Stimulated activated naive CD8-positive, alpha-beta T cell treated with anti-CD3 and anti-CD28 coated beads, Interleukin-15, Interleukin-2, amounts not matched to agents 100 U/mL and 50 U/mL, for 24 hours (primary cell): ENCODE measurements at regions not wholly inside any gene's neighbourhood (a gene's known extent, or its start where the extent isn't known, plus 50 kb on each side); places are given as distances from the start of the nearest gene placed in this dataset.
"Not testable (repeated sequence)": the region's sequence is repeated elsewhere in the genome, so short reads cannot be mapped to it uniquely, and the experiment has no call there.

ENCODE experiments used
- ATAC-seq: fragments of 150-1000 bp; cut with Tn5 transposase; one replicate; pipeline ENCODE4 v1.10.0; 2021
- DNase-seq: peaks from one replicate; pipeline ENCODE4 v3.0.0; 2021

DNA sequence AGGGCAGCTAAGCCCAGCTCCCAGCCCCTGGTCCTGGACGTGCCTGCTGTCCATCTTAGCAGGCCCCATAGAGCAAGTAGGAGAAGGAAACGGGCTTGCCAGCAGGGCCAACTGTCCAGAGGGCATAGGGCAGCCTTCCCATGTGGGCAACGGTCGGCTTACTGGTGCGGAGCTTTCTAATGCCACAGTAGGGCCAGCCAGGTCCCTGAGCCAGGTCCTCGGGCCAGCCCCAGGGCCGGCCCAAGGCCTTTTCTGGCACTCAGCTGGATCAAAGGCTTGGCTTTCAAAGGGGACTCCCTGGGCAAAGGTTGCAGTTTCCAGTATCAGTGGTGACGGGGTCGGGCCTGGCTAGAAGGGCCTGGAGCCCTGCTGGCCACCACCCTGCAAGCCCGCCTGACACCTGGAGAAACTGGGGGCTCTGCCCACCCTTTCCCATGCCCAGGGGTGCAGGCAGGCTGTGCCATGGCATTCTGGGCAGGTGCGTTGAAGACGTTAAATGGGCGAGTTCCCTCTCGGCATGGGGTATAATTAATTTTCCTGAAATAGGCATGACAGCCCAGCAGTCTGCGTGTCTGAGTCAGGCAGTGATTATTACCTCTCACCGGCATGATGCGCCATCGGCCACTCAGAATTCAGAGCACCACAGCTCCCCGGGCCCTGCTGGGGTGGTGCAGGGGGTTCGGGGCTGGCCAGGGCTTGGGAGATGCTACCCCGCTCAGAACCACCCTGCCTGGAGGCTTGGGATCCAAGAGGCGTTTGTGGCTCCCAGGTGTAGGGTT is 4387.3 kb upstream of the TPTE start:
- DNase-seq, ATAC-seq: not testable (repeated sequence)

DNA sequence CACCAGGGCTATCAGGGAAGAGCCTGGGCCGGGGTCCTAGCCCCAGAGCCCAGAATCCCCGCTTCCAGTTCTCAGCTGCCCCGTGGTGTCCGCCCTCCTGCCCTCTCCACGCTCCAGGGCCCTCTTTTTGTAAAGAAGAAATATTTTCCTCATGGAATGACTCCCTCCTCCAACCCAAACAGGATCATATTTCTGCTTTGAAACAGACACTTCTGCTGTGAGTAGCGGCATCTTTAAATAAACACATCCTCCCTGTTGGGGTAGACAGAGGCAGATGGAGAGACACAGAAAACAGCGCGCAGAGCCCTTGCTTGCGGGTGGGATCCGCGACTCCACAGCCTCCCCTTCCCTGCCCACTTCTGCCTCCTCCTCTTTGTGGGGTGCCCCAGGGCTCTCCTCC is 4384.7 kb upstream of the TPTE start:
- ATAC-seq, DNase-seq: not testable (repeated sequence)

DNA sequence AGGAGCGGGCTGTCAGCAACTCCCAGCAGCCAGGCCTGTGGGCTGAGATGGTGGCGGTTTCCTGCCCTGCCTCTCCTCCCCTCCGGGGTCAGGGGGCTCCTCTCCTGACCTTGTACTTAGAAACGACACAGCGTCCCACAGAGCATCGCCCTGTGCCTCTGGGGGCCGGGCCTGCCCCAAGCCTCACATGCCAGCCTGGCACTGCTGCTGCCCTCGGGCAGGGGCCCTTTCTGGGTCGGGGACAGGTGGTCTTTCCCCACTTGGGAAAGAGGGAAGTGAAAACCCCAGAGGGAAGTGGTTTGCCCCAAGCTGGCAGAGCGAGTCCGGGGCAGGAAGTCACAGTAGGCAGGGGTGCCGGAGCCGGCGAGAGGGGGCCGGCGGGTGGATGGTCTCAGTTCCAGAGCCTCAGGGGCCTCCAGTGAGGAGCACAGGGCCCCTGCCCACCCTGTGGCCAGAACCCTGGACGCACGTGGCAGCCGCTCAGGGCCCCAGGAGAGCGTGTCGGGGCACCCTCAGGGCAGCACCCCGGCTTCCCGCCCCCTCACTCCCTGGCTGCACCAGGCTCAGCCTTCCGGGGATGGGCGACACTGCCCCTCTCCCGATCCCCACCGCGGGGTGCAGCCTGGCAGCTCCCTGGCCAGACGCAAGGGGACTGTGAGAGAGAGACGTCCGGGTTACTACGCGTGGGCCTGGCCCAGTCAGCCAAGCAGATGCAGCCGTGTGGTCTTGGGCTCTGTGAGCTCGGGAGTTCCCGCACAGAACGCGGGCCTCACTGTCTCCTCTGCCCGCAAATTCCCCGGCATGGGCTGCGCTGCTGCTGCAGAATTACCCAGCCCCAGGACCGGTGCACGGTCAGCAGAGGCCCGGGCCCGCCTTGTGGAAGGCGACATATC is 4382.9 kb upstream of the TPTE start:
- peak; percentile 60 for ATAC-seq
- not testable (repeated sequence) for DNase-seq

DNA sequence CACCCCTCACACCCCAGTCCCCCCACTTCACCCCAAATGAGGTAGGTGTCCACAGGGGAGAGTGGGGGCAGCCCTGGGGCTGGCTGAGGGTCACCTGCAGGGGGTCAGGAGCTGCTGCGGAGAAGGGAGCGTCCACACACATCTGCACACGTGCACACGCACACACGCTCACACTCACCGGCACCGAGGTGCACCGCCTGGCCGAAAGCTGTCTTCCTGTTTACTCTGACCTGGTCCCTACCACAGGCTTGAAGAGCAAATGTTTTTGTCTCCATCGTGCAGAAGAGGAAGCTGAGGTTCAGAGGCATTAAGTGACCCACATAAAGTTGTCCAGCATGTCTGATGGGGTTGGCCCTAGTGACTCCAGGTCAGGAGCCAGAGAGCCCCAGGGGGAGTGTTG is 4382.1 kb upstream of the TPTE start:
- not testable (repeated sequence) for DNase-seq, ATAC-seq

DNA sequence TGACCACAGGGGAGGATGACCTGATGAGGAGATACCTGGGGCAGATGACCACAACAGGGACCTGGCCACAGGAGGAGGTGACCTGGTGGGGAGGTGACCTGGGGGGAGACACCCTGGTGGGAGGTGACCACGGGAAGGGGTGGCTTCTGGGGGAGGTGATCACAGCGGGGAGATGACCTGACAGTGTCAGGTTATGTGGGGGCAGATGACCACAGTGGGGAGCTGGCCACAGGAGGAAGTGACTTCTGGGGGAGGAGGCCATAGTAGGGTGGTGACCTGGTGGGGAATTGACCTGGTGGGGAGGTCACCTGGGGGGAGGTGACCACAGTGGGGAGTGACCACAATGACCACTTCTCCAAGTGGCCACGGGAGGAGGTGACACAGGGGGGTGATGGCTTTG is 4381.5 kb upstream of the TPTE start:
- DNase-seq, ATAC-seq: not testable (repeated sequence)

DNA sequence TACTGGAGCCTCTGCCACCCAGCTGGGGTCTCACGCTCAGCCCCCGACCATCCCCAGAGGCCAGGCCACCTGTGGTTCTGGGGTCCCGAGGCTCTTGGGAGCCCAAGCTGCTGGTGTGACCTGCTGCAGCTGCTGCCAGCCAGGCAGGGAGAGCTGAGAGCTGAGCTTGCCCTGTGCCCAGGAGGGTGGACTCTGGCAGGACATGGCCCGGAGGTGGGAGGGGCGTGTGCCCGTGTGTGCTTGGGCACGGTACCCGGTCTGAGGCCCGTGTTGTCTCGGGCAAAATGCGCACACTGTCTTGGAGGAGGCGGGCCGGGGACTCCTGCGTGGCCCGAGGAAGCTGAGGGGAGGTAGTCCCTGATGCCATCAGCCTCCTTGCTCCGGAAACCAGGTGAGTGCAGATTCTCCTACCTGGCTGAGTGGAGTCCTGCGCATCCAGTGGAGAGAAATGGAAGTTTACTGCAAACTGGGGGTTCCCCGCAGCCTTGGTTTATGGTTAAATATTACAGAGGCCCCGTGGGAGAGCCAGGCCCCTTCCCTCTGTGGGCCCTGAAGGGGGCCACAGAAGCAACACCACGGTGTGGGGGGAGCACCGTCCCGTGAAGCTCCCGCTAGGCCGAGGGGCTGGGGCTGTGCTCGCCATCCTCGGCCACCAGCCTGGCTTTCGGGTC is 4380.8 kb upstream of the TPTE start:
- not testable (repeated sequence) for DNase-seq, ATAC-seq

DNA sequence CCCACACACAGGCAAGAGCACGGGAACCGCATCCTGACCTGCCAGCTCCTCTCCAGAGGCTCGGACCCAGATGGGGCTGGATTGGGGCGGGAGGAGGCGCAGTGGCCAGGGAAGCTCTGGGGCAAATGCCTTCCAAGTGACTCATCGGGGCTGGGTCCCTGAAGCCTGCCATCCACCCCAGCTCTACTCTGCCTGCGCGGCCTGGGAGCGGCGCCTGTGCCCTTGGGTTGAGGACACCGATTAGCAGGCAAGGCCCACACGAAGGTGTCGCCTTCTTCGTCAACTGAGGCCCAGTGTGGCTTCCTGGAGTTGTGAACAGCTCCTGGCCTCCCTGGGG is 4380.3 kb upstream of the TPTE start:
- ATAC-seq, DNase-seq: not testable (repeated sequence)

DNA sequence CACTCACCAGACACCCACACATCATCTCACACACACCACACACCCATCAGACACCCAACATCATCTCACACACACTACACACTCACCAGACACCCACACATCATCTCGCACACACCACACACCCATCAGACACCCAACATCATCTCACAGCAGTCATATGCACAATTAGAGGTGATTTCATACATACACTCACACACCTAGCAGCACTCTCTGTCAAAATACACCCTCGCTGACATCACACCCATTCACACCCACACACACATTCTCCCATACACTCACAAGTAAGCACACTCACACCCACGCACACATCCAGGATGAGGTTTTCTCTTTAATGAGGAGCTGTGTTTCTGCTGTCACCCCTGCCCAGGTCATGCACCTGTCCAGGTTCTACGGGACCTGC is 4368.2 kb upstream of the TPTE start:
- not testable (repeated sequence) for ATAC-seq, DNase-seq

DNA sequence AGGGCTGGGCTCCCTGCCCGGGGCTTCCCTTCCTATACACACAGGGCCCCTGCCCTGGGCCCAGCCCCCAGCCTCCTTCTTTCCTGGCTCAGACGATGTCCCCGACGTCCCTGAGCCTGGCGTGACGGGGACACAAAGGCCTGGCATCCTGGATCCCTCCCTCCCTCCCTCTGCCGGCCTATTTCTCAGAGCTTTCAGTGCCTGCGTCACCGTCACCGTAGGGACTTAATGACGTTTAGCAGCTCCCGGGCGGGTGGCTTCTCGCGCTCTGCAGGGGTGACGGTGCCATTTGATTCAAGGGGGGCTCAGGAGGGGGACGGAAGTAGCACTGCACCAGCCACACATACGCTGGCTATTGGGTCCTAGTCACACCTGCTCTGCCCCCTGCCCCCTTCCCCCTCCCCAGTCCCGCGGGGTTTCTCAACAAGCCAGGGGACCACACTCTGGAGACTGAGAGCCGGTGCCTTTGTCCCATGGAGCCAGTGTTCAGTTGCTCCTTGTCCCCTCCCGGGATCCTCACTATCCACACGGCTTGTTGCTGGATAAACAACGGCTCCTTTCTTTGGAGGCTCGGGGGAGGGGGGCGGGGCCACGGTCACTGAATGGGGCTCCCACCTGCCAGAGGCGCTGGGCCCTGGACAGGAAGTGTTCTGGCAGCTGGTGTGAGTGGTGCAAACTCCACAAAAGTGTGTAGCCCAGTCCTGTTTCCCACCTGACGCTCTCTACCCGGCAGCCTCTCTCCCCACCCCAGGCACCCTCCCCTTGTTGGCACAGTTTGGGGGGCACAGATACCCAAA is 4366.7 kb upstream of the TPTE start:
- DNase-seq: not testable (repeated sequence)
- peak; percentile 41 for ATAC-seq

DNA sequence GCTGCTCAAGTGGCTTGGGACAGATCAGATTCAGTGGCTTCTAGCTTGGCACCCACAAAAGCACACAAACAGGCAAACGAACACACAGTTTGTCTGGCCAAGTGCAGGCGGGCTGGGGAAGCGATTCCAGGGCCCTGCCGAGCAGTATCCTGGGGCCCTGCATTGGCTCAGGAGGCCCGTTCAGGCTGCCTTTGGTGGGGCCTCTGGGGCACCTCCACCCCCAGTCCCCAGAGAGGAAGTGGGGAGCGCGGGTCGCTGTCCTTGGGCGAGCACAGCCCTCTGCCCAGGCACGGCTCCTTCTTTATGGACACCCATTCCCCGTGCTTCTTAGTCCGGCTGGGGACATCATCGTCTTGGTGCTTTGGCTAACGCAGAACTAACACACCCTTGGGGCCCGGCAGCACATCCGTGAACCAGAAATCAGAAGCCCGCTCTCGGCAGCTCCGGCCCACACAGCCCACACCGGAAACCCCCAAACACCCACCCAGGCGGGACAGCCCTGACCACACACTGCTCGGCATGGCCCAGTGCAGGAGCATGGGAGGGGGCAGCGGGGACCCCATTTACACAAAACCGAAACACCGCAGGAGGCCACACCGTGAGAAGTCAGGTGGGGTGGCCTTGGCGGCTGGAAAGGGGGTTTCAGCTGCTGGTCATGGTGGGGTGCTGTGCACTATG is 4364.5 kb upstream of the TPTE start:
- not testable (repeated sequence) for ATAC-seq, DNase-seq

DNA sequence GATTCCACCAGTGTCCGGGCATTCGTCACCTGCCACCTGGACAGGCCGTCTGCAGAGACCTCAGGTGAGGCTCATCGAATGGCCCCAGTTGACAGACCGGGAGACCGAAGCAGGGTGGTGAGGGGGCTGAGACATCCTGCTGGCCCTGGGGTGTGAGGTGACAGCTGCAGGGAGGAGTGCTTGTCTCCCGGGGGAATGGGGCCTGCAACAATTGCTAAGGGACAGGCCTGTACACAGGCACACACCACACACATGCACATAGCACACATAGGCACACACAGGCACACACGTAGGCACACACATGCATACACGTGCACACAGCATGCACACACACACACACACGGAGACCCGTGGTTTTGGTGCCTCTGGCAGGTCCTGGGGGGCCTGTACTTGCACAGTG is 4363.9 kb upstream of the TPTE start:
- DNase-seq, ATAC-seq: not testable (repeated sequence)

DNA sequence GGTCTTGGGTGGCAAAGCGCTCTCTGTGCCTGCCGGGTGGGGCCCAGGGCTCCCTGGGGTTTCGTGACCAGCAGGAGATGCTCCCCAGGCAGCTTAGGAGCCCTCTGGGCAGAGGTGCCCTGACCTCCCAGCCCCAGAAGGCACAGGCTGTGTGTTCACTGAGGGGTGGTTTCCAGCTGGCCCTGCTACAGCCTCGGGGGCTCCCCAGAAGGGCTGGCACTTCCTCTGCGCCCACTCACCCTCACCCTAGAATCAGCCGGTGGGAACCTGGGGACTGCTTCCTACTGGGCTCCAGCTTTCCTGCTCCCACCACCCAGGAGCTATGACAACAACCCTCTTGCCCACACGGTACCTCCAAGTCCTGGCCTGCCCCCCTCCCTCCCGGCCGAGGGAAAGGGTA is 4363.2 kb upstream of the TPTE start:
- ATAC-seq, DNase-seq: not testable (repeated sequence)
